B cell (primary cell): ENCODE measurements at regions not wholly inside any gene's neighbourhood (a gene's known extent, or its start where the extent isn't known, plus 50 kb on each side); places are given as distances from the start of the nearest gene placed in this dataset.

ENCODE experiments used
- ATAC-seq: fragments of 200-7000 bp; cut with Tn5 transposase; one replicate; pipeline ENCODE4 v1.10.0; 2021; ENCODE audit warnings: low read depth, mild to moderate bottlenecking, moderate number of reproducible peaks, moderate library complexity
- CTCF ChIA-PET: fragments of 350-600 bp; sonication (Branson Sonifier 250); formaldehyde crosslinking; loops from one replicate; lab custom pipeline; 2021; ENCODE audit warnings: antibody characterized with exemption, inconsistent platforms; lab: Charles Lee
- POLR2A ChIA-PET: fragments of 350-600 bp; sonication (Branson Sonifier 250); formaldehyde crosslinking; loops from one replicate; lab custom pipeline; 2021; ENCODE audit warnings: antibody characterized with exemption; lab: Charles Lee
- DNase-seq: peaks from one replicate; pipeline ENCODE4 v3.0.0; 2013
- H2AFZ ChIP-seq: 2 replicates; pipeline ENCODE4 v1.6.1; 2012; ENCODE audit warnings: mild to moderate bottlenecking, low read depth, low read length; ENCODE audit not compliant: insufficient read depth, poor library complexity, severe bottlenecking
- H3K27ac ChIP-seq, 2 donors: 1 replicate in 1 of 2; 2 replicates in 1 of 2; pipeline ENCODE4 v1.5.1; 2012 to 2013; ENCODE audit warnings: low read length in 2 of 2, mild to moderate bottlenecking in 2 of 2, moderate library complexity in 1 of 2
- H3K27me3 ChIP-seq, 4 experiments: fragments of 200-600 bp in 1 of 4; sonication (generic) in 1 of 4; replicated peaks in 1 of 4; 1 replicate in 2 of 4; 2 replicates in 2 of 4; pipeline versions ENCODE4 v1.6.1 to v1.7.0; 2013 to 2016; ENCODE audit warnings: low read length in 3 of 4, mild to moderate bottlenecking in 2 of 4, mixed read lengths in 1 of 4, moderate library complexity in 1 of 4; ENCODE audit not compliant: insufficient read depth in 4 of 4, control insufficient read depth in 3 of 4; ENCODE audit errors: control extremely low read depth in 1 of 4
- H3K36me3 ChIP-seq, 2 experiments: replicated peaks in 1 of 2; 1 replicate in 1 of 2; 2 replicates in 1 of 2; pipeline versions ENCODE4 v1.6.1 to v1.7.1; 2013; ENCODE audit warnings: low read length in 1 of 2; ENCODE audit not compliant: insufficient read depth in 2 of 2, control insufficient read depth in 1 of 2; ENCODE audit errors: control extremely low read depth in 1 of 2, extremely low read depth in 1 of 2
- H3K4me1 ChIP-seq, 2 donors: fragments of 200-600 bp in 1 of 2; sonication (generic) in 1 of 2; 1 replicate in 1 of 2; 2 replicates in 1 of 2; pipeline versions ENCODE4 v1.5.1 to v1.6.1; 2013 to 2017; ENCODE audit warnings: low read length in 2 of 2; ENCODE audit not compliant: control insufficient read depth in 2 of 2, insufficient read depth in 2 of 2
- H3K4me2 ChIP-seq: replicated peaks from 2 replicates; pipeline ENCODE3; 2012; ENCODE audit warnings: mild to moderate bottlenecking, low read depth, low read length; ENCODE audit not compliant: poor library complexity, severe bottlenecking
- H3K4me3 ChIP-seq, 5 experiments: fragments of 200-600 bp in 1 of 5; sonication (generic) in 1 of 5; 1 replicate in 3 of 5; 2 replicates in 2 of 5; pipeline versions ENCODE4 v1.5.1 to v1.7.0; 2011 to 2016; ENCODE audit warnings: low read length in 4 of 5, mild to moderate bottlenecking in 4 of 5, low read depth in 2 of 5, control low read depth in 1 of 5, moderate library complexity in 1 of 5; ENCODE audit not compliant: insufficient read depth in 1 of 5; ENCODE audit errors: control extremely low read depth in 1 of 5, extremely low read depth in 1 of 5
- H3K79me2 ChIP-seq: fragments of 200-600 bp; sonication (generic); one replicate; pipeline ENCODE4 v1.6.0; 2016; ENCODE audit warnings: low read length; ENCODE audit not compliant: control insufficient read depth, insufficient read depth
- H3K9ac ChIP-seq: fragments of 200-600 bp; sonication (generic); 2 replicates; pipeline ENCODE4 v1.6.1; 2017; ENCODE audit warnings: mild to moderate bottlenecking, low read length, moderate library complexity
- H3K9me3 ChIP-seq, 3 donors: one replicate each; pipeline versions ENCODE4 v1.6.1 to v1.7.1; 2013; ENCODE audit warnings: low read length in 2 of 3; ENCODE audit not compliant: control insufficient read depth in 2 of 3, insufficient read depth in 1 of 3; ENCODE audit errors: control extremely low read depth in 1 of 3
- H4K20me1 ChIP-seq: 2 replicates; pipeline ENCODE4 v1.6.0; 2012; ENCODE audit warnings: mild to moderate bottlenecking, low read length; ENCODE audit not compliant: insufficient read depth, control insufficient read depth, poor library complexity, severe bottlenecking
- H3K27ac Mint-ChIP-seq: one replicate; pipeline ENCODE4 v1.8.0; 2021; ENCODE audit warnings: mixed read lengths
- H3K27me3 Mint-ChIP-seq: one replicate; pipeline ENCODE4 v1.8.0; 2021; ENCODE audit warnings: mixed read lengths
- H3K4me1 Mint-ChIP-seq: one replicate; pipeline ENCODE4 v1.8.0; 2021; ENCODE audit warnings: mixed read lengths
- H3K4me3 Mint-ChIP-seq: one replicate; pipeline ENCODE4 v1.8.0; 2021; ENCODE audit warnings: mixed read lengths
- H3K9me3 Mint-ChIP-seq: one replicate; pipeline ENCODE4 v1.8.0; 2022; ENCODE audit warnings: mixed read lengths; ENCODE audit not compliant: insufficient read depth
- EZH2 ChIP-seq: IDR thresholded peaks from 2 replicates; pipeline ENCODE4 v1.6.1; 2012; ENCODE audit warnings: borderline replicate concordance, low read depth, mild to moderate bottlenecking, moderate library complexity, low read length; ENCODE audit not compliant: insufficient read depth, poor library complexity, severe bottlenecking
- WGBS: methylation state at CpG from one replicate; pipeline ENCODE4 v1.1.5; 2013; ENCODE audit warnings: missing lambda C conversion rate; ENCODE audit not compliant: insufficient coverage; 5-methylcytosine and 5-hydroxymethylcytosine counted together
- intact Hi-C: fragments of 100-400 bp; cut with micrococcal nuclease; formaldehyde crosslinking; loops from one replicate; pipeline ENCODE4 v1.10.0; 2022
- TF ChIP-seq, protein P1 (sequence below): fragments of 200-600 bp; IDR thresholded peaks from one replicate; pipeline ENCODE4 v1.8.0; 2022; ENCODE audit warnings: antibody characterized with exemption, mild to moderate bottlenecking

DNA sequence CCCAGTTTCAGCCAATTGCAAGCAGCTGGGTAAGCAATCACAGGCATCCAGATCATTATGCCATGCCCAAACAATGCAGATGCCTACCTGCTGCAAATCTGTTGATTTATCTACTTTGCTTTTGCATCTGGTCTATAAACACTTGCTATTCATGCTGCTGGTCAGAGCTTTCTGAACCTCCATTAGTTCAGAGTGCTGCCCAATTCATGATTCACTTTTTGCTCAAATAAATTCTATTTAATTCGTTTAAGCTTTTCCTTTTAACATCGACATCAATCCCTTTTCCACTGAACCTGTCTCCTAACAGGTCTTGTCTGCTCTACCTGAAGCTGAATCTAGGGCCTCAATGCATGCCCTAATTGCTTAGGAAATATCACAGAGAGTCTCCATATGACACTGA is 99.4 kb upstream of the C1orf87 start:
- intact Hi-C loops = no loop called here
- H3K4me1 Mint-ChIP-seq = no peaks in the 10 kb centered on the region
- Histone ChIP-seq H3K4me2 (no peak overlapping the region), H3K27me3 (no peaks in the 10 kb centered on the region), H3K4me3 (no peak overlapping the region), H2AFZ (no peak overlapping the region), H3K9me3 (no peaks in the 10 kb centered on the region), H3K36me3 (no peaks in the 10 kb centered on the region), H3K9ac (no peak overlapping the region), H3K27ac (no peak overlapping the region), H3K79me2 (no peaks in the 10 kb centered on the region), H3K4me1 (no peaks in the 10 kb centered on the region), H4K20me1 (no peaks in the 10 kb centered on the region)
- ATAC-seq (no peak), DNase-seq (no peak)
- ChIA-PET POLR2A (no interaction called here), CTCF (no interaction called here)
- TF ChIP-seq, protein P1, sequence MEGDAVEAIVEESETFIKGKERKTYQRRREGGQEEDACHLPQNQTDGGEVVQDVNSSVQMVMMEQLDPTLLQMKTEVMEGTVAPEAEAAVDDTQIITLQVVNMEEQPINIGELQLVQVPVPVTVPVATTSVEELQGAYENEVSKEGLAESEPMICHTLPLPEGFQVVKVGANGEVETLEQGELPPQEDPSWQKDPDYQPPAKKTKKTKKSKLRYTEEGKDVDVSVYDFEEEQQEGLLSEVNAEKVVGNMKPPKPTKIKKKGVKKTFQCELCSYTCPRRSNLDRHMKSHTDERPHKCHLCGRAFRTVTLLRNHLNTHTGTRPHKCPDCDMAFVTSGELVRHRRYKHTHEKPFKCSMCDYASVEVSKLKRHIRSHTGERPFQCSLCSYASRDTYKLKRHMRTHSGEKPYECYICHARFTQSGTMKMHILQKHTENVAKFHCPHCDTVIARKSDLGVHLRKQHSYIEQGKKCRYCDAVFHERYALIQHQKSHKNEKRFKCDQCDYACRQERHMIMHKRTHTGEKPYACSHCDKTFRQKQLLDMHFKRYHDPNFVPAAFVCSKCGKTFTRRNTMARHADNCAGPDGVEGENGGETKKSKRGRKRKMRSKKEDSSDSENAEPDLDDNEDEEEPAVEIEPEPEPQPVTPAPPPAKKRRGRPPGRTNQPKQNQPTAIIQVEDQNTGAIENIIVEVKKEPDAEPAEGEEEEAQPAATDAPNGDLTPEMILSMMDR = no peak
- no peak for TF ChIP-seq EZH2
- H3K27ac Mint-ChIP-seq = no peak overlapping the region
- no peak overlapping the region for H3K4me3 Mint-ChIP-seq
- H3K27me3 Mint-ChIP-seq = no peaks in the 10 kb centered on the region
- 82% methylated on average over 2 of the region's 2 CpGs for WGBS
- H3K9me3 Mint-ChIP-seq = no peaks in the 10 kb centered on the region

DNA sequence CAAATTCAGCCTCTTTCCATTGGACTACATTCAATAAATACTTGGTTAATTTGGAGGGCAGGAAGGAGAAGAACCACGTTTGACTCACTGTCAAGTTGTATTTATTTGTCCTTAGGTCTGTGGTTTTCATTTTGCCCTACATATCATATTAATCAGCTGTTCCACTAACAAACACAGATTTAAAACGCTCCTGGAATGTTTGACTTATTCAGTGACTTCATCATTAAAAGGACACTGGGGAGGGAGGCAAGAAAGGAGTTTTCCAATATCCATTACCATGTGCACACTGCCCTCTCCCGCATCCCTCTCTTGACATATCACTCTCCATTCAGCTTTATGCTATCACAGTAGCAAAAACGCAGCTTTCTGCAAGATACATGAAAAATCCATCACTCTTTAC is 98.2 kb upstream of the C1orf87 start:
- WGBS = 100% methylated on average over 1 of the region's 4 CpGs
- ChIA-PET CTCF (no interaction called here), POLR2A (no interaction called here)
- H3K9me3 ChIP-seq = no peaks in the 10 kb centered on the region
- no peak overlapping the region for H3K27ac ChIP-seq
- H3K4me3 Mint-ChIP-seq = no peak overlapping the region
- no peak overlapping the region for H3K9ac ChIP-seq
- no peak overlapping the region for H3K4me3 ChIP-seq
- ATAC-seq = no peak
- no peak for DNase-seq
- no peaks in the 10 kb centered on the region for H3K4me1 ChIP-seq
- no peaks in the 10 kb centered on the region for H3K27me3 Mint-ChIP-seq
- no peaks in the 10 kb centered on the region for H3K9me3 Mint-ChIP-seq
- TF ChIP-seq, protein P1 = no peak
- TF ChIP-seq EZH2 = no peak
- no peaks in the 10 kb centered on the region for H3K27me3 ChIP-seq
- intact Hi-C loops = no loop called here
- no peak overlapping the region for H2AFZ ChIP-seq
- H3K79me2 ChIP-seq = no peaks in the 10 kb centered on the region
- H3K4me1 Mint-ChIP-seq = no peaks in the 10 kb centered on the region
- no peak overlapping the region for H3K4me2 ChIP-seq
- no peaks in the 10 kb centered on the region for H4K20me1 ChIP-seq
- no peak overlapping the region for H3K27ac Mint-ChIP-seq
- H3K36me3 ChIP-seq = no peaks in the 10 kb centered on the region
